ENCODE measurements at regions not wholly inside any gene's neighbourhood (a gene's known extent, or its start where the extent isn't known, plus 50 kb on each side); places are given as distances from the start of the nearest gene placed in this dataset.

DNA sequence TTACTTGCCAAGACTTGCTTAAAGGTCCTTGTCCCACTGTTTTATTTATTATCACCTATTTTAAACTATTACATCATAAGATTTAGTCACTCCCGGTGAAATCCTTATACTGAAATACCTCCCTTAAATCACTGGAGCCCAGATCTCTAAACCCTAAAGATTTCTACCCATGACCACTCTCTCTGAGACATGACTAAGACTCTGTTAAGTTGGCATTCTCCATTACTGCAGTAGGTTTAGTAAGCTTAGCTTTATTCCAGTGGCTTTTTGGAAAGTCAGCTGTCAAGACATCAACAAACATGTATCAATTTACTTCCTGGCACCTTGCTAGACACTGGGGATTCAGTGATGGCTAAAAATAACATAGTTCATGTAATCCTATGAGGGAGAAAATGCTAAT lies 874.2 kb downstream of the KCNMA1 start:
- WGBS (ENCODE audit: insufficient coverage): 88% methylated on average over 1 of the region's 1 CpG
- H3K4me3 Mint-ChIP-seq: no peak overlapping the region
- no peaks in the 10 kb centered on the region for H3K36me3 Mint-ChIP-seq
- intact Hi-C loops (cut with micrococcal nuclease): no loop called here
- no peak overlapping the region for H3K4me3 ChIP-seq (ENCODE audit: low read length)
- H3K4me1 ChIP-seq (ENCODE audit: control insufficient read depth, insufficient read depth, low read length): no peaks in the 10 kb centered on the region
- H3K27ac Mint-ChIP-seq: no peak overlapping the region
- ATAC-seq (no peak), DNase-seq (no peak)
- no peaks in the 10 kb centered on the region for H3K9me3 Mint-ChIP-seq
- H3K27me3 ChIP-seq (ENCODE audit: control insufficient read depth, insufficient read depth, low read length): no peaks in the 10 kb centered on the region
- H3K4me1 Mint-ChIP-seq: no peaks in the 10 kb centered on the region
- no peaks in the 10 kb centered on the region for H3K9me3 ChIP-seq (ENCODE audit: control insufficient read depth, insufficient read depth, low read length)
- no peak overlapping the region for H3K27ac ChIP-seq (ENCODE audit: low read length)
- no peaks in the 10 kb centered on the region for H3K36me3 ChIP-seq (ENCODE audit: control insufficient read depth, insufficient read depth, low read length)
- peaks cover 0 to 9% of the 10 kb centered on the region in 2 donors for H3K27me3 Mint-ChIP-seq (ENCODE audit: low read depth in 2 of 2)
- TF ChIP-seq, protein P1, sequence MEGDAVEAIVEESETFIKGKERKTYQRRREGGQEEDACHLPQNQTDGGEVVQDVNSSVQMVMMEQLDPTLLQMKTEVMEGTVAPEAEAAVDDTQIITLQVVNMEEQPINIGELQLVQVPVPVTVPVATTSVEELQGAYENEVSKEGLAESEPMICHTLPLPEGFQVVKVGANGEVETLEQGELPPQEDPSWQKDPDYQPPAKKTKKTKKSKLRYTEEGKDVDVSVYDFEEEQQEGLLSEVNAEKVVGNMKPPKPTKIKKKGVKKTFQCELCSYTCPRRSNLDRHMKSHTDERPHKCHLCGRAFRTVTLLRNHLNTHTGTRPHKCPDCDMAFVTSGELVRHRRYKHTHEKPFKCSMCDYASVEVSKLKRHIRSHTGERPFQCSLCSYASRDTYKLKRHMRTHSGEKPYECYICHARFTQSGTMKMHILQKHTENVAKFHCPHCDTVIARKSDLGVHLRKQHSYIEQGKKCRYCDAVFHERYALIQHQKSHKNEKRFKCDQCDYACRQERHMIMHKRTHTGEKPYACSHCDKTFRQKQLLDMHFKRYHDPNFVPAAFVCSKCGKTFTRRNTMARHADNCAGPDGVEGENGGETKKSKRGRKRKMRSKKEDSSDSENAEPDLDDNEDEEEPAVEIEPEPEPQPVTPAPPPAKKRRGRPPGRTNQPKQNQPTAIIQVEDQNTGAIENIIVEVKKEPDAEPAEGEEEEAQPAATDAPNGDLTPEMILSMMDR (IDR thresholded peaks at IDR 0.05): no peak

DNA sequence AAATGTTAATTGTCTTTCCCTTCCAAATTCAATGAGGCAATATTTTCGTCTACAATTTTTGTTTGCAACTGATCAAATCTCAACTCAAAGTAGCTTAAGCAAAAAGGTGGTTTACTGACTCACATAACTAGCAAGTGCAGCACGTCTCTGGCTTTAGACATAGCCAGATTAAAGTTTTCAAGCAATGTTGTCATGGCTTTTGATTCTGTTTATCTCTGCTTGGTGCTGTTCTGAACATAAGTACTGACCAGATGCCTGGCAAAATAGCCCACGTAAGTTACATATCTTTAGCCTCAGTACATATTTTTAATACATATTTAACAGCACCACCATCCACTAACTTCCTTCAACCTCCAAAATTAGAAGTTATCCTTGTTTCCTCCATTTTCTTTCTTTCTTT lies 877.9 kb downstream of the KCNMA1 start:
- H3K4me1 ChIP-seq (ENCODE audit: control insufficient read depth, insufficient read depth, low read length): no peaks in the 10 kb centered on the region
- H3K27me3 ChIP-seq (ENCODE audit: control insufficient read depth, insufficient read depth, low read length): no peaks in the 10 kb centered on the region
- H3K4me3 ChIP-seq (ENCODE audit: low read length): no peak overlapping the region
- no peak overlapping the region for H3K27ac ChIP-seq (ENCODE audit: low read length)
- H3K27ac Mint-ChIP-seq: no peak overlapping the region
- ATAC-seq (no peak), DNase-seq (no peak)
- intact Hi-C loops (cut with micrococcal nuclease): no loop called here
- no peaks in the 10 kb centered on the region for H3K4me1 Mint-ChIP-seq
- H3K9me3 Mint-ChIP-seq: no peaks in the 10 kb centered on the region
- H3K4me3 Mint-ChIP-seq: no peak overlapping the region
- H3K9me3 ChIP-seq (ENCODE audit: control insufficient read depth, insufficient read depth, low read length): no peaks in the 10 kb centered on the region
- WGBS (ENCODE audit: insufficient coverage): 85% methylated on average over 3 of the region's 3 CpGs
- peaks cover 0 to 9% of the 10 kb centered on the region in 2 donors for H3K27me3 Mint-ChIP-seq (ENCODE audit: low read depth in 2 of 2)
- no peaks in the 10 kb centered on the region for H3K36me3 ChIP-seq (ENCODE audit: control insufficient read depth, insufficient read depth, low read length)
- H3K36me3 Mint-ChIP-seq: no peaks in the 10 kb centered on the region
- TF ChIP-seq, protein P1 (IDR thresholded peaks at IDR 0.05): no peak

DNA sequence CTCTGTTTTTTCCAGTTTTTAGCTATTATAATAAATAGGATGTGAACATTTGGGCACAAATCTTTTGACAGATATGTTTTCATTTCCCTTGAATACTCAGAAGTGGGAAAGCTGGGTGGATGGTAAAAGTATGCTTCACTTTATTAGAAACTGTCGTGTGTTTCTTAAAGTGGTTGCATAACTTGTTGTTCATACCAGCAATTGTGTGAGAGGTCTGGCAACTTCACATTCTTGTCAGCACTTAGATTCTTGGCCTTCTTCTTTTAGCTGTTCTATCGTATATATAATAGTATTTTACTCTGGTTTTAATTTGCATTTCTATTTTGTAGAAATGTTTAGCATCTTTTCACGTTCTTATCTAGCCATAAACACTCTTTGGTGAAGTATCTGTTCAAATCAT lies 894.4 kb downstream of the KCNMA1 start:
- WGBS (ENCODE audit: insufficient coverage): 0% methylated on average over 1 of the region's 3 CpGs
- no peak for ATAC-seq

DNA sequence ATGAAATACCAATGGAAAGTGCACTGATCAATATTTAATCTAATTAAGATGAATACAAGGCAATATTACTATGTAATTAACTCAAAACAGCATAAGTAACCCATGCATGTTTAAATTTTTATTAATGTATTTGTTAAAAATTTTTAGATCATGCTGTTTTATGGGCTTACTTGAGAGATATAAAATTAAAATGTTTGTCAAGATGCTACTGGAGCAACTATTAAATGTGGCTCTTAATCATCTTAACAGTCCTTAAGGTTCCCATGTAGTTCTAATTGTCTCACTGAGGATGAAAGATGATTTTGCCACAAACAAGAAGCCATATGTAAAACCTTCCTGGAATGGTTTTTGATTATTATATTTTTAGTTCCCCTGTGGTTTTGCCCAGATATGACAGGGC lies 897.1 kb downstream of the KCNMA1 start:
- intact Hi-C loops (cut with micrococcal nuclease): no loop called here

More for the DNA sequence above, 894.4 kb downstream of the KCNMA1 start:
- Mint-ChIP-seq H3K4me1 (no peaks in the 10 kb centered on the region), H3K27me3 (ENCODE audit: low read depth in 2 of 2) (no peaks in the 10 kb centered on the region), H3K4me3 (no peak overlapping the region), H3K9me3 (no peaks in the 10 kb centered on the region), H3K36me3 (no peaks in the 10 kb centered on the region), H3K27ac (no peak overlapping the region)
- intact Hi-C loops (cut with micrococcal nuclease): no loop called here
- no peaks in the 10 kb centered on the region for H3K4me1 ChIP-seq (ENCODE audit: control insufficient read depth, insufficient read depth, low read length)
- H3K27me3 ChIP-seq (ENCODE audit: control insufficient read depth, insufficient read depth, low read length): no peaks in the 10 kb centered on the region
- H3K27ac ChIP-seq (ENCODE audit: low read length): no peak overlapping the region
- TF ChIP-seq, protein P1 (IDR thresholded peaks at IDR 0.05): no peak
- H3K9me3 ChIP-seq (ENCODE audit: control insufficient read depth, insufficient read depth, low read length): no peaks in the 10 kb centered on the region
- H3K36me3 ChIP-seq (ENCODE audit: control insufficient read depth, insufficient read depth, low read length): no peaks in the 10 kb centered on the region
- DNase-seq: no peak
- no peak overlapping the region for H3K4me3 ChIP-seq (ENCODE audit: low read length)

More for the DNA sequence above, 897.1 kb downstream of the KCNMA1 start:
- Histone ChIP-seq H3K4me3 (ENCODE audit: low read length) (no peak overlapping the region), H3K4me1 (ENCODE audit: control insufficient read depth, insufficient read depth, low read length) (peaks cover 4% of the 10 kb centered on the region), H3K36me3 (ENCODE audit: control insufficient read depth, insufficient read depth, low read length) (no peaks in the 10 kb centered on the region), H3K27ac (ENCODE audit: low read length) (no peak overlapping the region), H3K27me3 (ENCODE audit: control insufficient read depth, insufficient read depth, low read length) (no peaks in the 10 kb centered on the region), H3K9me3 (ENCODE audit: control insufficient read depth, insufficient read depth, low read length) (no peaks in the 10 kb centered on the region)
- Mint-ChIP-seq H3K36me3 (no peaks in the 10 kb centered on the region), H3K27ac (no peak overlapping the region), H3K27me3 (ENCODE audit: low read depth in 2 of 2) (no peaks in the 10 kb centered on the region), H3K4me3 (no peak overlapping the region), H3K4me1 (peaks cover 20 to 22% of the 10 kb centered on the region in 2 donors), H3K9me3 (no peaks in the 10 kb centered on the region)
- TF ChIP-seq, protein P1 (IDR thresholded peaks at IDR 0.05): no peak
- no peak for DNase-seq
- no peak for ATAC-seq
